NCI-H345 (cell line): ENCODE measurements at regions not wholly inside any gene's neighbourhood (a gene's known extent, or its start where the extent isn't known, plus 50 kb on each side); places are given as distances from the start of the nearest gene placed in this dataset.

Experiments
- DNase-seq: peaks from one replicate; lab custom pipeline; 2025; lab: John Stamatoyannopoulos, UW

DNA sequence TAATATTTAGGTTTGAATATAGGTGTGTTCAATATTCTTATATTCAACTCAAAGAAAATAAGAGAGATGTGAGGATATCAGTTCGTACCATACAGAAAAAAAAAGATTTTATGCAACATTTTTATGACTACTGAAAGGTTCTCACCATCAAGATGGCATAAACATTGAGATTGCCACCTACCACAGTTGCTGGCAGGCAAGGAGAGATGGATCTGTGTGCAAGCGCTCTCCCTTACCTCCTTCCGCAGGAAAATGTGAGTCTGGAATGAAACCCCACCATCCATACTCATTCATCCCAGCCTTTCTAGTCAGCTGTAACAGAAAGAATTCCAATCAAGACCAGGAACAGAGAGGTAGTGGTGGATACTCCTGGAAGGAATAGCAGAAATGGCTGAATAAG, 376.9 kb downstream of the PPP3CA start:
- DNase-seq: no peak

DNA sequence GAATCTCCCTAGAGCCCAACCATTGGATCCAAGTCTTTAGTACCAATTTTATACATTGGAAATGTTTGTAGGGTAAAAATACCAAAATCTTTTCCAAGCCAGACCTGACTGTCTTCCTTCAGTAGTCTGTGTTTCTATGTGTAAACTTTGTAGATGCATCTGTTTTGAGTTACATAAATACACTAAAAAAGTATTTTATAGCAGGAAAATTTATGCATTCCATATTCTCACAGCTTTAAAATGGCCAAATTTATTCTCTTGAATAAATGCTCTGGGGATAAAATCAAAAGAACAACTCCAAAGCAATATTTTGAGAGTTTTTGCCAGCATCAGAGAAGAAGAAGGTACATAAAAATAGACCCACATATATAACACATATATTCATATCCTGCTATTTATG, 377.4 kb downstream of the PPP3CA start:
- DNase-seq: no peak

- no peak for DNase-seq
These were observed 379.3 kb downstream of the PPP3CA start for GRCh38 chr4:100968046-100968445.

DNA sequence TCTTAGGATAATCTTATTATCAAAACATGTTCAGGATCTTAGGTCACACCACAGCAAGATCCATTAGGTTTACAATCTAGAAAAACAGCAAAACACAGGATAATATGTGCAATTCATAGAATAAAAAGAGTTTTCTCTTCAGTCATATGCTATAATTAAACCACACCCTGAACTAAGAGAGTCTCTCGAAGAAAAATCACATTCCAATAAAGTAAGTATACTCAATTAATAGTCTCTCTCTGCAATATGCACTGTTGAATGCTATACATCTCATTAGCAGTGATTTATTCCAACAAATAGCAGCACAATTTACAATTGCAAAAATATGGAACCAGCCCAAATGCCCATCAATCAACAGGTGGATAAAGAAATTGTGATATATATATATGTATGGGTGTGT, 383.7 kb downstream of the PPP3CA start:
- DNase-seq: no peak

- DNase-seq: no peak
These were observed 384.6 kb downstream of the PPP3CA start for GRCh38 chr4:100962698-100963097.

DNA sequence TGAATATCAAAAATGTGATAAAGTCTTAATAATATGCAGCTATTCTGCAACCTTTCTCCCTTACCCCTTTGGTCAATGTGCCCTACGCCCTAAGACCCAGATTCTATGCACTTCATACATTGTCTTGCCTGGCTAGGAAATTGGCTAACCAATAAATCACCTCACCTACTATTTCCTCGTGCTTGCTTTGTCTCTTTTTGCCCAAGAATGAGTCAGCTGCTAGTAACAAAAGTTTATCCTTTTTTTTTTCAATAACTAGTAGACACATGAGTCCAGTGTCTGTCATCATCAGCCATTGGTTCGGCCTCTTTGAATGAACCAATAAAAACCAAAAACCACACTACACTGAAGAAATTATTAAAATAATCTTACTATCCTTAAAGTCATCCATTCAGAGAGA, 387.1 kb downstream of the PPP3CA start:
- DNase-seq: no peak

GRCh38 chr4:100954046-100954445, 393.3 kb downstream of the PPP3CA start:
- DNase-seq: no peak

DNA sequence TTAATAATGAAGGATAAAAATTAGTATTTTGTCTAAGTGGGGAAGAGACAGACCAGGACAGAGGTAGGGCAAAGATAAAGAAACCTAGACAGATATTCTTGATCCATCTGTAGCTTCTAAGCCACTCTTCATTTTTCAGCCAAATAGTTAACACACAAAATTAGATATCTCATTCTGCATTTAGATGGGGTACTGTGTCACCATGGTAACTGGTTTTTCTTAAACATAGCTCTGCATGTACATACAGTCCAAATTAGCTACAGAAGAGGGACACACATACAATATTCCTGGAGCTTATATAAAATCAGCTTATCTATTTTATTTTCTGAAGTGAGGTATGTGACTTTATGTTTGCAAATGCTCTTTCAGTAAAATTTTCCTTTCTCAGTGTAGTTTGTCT, 393.7 kb downstream of the PPP3CA start:
- DNase-seq: no peak

DNA sequence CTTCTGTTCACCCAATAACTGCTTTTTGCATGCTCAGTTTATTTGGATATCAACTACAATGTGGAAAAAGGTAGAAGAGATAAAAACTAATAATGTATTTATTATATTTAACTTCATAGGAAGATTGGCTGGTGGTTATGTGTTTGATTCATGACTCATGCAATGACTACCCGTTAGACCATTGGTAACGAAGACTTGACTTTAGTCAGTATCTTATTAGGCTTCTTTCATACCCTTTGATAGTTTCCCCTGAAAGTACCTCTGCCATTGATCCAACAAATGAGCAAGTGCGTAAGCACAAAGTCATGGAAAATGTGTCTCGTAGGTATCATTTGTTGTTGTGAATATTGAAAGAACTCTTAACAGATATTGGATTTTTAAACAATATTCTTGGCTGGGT, 394.7 kb downstream of the PPP3CA start:
- DNase-seq: no peak

DNA sequence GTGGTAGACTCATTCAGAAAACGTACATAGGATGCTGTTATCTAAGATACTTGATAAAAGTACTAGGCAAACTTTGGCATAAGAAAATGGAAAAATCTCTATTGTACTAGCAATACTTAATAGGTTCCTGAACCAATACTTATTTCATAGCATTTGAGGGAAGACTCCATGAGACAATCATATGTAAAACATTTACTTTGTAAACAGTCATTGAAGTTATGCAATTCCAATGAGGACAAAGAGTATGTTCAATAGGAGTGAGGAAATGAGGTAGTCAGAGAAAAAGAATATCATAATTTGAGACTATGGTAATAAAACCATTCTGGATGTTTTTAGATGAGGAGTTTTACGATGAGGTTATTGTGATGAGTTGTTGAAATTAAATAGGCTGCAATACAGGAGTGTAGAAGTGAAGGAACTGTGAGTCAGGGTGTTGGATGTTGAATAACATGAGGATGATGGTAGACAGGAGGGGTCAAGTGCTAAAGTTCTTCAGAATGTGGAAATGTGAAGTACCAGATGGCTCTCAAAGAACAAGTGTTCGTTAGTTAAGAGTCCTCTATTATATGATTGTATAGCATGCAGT, 397.9 kb downstream of the PPP3CA start:
- DNase-seq: no peak

DNA sequence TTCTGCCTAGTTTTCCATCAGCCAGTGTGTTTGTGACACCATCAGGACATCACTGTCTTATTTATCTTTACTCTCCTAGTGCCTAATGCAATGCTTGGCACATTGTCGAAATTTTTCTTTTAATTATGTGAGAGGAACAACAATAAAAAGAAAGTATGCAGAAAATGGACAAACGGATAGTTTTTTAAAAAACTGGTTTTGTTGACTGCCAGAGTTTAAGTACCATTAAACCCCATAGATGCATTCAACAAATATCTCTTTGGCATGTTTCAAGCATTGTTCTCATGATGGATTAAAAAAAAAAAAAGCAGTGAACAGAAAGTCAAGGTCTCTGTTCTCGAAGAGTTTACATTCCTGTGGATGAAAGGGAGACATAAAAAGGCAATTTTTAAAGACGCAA, 398.4 kb downstream of the PPP3CA start:
- no peak for DNase-seq

GRCh38 chr4:100945789-100946188, 401.5 kb downstream of the PPP3CA start:
- DNase-seq: no peak

GRCh38 chr4:100938698-100939097, 408.6 kb downstream of the PPP3CA start:
- DNase-seq: no peak

DNA sequence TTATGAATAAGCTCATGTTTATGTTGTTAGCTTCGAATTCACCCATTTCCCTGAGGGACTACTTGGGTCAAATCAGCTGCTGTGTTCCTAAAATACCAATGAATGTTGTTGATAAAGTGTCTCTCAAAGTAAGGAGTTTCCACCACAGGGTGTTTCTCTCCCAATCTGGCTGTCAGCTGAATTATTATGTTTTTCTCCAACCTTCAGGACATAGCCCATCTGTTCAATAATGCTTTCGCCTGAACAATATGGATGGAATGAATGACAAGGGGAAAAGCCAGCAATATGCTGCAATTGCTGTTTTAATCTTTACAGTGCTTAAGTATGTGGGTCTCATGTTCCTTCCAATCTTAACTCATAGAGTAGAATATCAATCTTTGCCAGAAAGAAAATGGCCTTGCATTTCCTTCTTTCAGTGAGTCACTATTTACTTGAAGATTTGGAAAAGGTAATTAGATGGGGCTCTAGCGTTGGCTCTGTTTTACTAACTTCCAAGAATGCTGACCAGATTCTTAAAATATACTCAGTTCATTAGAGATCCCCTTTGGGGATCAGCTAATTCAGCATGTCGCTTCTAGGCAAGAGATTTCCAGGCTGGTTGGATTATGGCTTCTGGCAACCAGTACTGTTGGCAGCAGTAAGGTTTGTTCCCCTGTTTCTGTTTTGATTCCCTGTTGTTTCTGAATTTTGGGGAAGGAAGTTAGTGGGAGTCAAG, 410.5 kb downstream of the PPP3CA start:
- DNase-seq: no peak

DNA sequence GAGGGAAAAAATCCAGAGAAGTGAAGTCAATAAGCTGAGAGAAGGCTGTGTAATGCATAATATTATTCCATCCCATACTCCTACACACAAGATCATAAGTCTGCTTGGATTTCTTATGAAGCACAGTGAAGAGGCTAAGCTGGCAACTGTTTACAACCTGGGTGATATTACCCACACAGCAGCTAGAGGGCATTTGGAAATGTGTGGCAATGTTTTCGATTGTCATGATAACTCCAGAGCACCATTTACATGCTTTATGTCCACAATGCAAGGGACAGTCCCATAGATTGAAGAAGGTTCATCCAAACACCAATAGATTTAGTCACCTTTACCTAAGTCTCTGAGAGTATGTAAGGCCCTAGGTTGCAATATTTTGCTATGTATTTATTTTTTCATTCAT, 412.2 kb downstream of the PPP3CA start:
- no peak for DNase-seq

- no peak for DNase-seq
These were observed 413.7 kb downstream of the PPP3CA start for GRCh38 chr4:100933628-100934027.

- no peak for DNase-seq
These were observed 411.9 kb upstream of the EMCN start for GRCh38 chr4:100929758-100930157.

DNA sequence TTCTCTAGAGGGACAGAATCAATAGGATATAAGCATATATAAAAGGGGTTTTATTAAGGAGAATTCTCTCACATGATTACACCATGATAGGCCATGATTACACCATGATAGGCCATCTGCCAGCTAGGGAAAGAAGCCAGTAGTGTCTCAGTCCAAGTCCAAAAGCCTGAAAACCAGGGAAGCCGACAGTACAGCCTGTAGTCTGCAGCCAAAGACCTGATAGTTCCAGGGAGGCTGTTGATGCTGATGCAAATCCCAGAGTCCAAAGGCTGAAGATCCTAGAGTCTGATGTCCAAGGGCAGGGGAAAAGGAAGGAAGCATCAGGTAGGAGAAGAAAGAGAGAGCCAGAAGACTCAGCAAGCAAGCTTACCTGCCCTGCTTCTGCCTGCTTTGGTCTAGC, 411.3 kb upstream of the EMCN start:
- no peak for DNase-seq

DNA sequence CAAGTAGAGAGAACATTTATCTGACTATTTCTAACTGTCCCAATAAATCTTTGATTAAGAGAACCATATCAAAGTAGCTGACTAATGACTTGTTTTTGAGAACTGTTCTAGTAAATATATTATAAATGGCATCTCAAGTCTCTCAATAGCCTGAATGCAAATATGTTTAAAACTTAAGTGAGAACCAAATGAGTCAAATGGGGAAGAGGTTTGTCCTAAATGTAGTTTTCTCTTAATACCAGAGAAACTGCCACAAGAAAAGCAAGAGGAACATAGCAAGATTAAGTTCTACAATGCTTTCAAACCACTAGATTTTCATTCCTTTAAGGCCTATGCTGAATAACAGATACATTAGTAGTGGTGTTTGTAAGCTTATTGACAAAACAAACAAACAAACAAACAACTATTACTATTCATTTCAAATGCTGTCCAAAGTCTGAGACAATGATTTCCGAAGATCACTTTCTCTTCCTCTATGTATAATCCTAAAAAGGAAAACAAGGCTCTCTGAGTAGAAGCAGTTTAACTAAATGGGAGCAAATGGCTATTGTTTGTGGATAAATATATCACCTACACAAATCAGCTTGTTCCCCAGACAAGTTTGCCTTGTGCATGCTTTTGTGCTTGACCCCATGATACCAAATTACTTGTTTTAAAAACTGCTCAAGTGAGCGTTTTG, 408.4 kb upstream of the EMCN start:
- DNase-seq: no peak

- DNase-seq: no peak
These were observed 395.9 kb upstream of the EMCN start for GRCh38 chr4:100913685-100914084.

DNA sequence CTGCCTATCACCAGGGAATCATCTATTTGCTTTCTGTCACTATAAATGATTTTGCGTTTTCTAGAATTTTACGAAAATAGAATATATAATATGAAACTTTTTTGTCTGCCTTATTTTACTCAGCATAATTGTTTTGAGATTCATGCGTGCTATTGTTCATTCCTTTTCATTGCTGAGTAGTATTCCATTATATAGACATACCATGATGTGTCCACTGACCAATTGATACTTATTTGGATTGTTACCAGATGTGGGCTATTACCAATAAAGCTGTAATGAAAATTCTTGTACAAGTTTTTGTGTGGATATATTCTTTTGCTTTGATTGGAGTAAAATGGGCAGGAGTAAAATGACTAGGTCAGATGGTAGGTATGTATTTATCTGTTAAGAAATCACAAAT, 390.7 kb upstream of the EMCN start:
- DNase-seq: no peak

DNA sequence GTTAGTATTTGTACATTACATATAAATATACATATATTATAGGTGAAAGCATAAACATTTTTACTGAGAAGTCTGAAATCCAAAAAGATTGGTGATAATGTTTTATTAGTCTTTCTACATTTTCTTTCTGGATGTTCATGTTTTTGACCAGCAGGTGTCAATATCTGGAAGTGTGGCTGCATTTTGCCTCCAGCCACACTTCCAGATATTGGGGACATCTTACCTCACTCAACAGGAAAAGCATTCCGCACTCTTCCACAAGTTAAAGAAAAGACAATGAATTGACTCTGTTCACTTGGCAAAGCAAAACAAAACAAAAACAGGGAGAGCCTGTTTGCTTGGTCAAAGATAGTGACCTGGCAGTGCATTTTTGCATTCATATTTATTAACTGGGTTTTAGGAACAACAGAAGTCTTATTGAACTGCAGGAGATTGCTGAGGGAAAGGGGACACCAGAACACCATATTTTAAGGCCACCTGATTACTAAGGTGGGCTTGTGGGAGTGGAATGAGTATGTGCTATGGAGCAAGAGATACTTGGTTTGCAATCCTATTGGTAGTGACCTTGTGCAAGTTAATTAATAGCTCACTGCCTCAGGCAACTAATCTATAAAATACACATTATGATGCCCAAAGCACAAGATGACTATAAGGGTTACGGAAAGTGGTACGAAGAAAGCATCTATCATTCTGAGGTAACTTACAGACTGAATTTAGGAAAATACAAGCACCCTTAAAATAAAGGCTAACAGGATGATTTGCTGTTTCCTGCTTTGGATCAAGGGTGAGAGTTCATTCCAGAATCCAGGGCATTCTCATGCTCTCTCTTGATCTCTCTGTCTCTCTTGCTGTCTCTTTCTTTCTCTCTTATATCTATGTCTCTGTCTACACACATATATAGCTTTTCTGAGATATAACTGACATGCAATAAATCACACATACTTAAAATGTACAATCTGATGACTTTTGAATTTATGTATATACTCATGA, 389.9 kb upstream of the EMCN start:
- no peak for DNase-seq
